ENCODE measurements at regions not wholly inside any gene's neighbourhood (a gene's known extent, or its start where the extent isn't known, plus 50 kb on each side); places are given as distances from the start of the nearest gene placed in this dataset.

DNA sequence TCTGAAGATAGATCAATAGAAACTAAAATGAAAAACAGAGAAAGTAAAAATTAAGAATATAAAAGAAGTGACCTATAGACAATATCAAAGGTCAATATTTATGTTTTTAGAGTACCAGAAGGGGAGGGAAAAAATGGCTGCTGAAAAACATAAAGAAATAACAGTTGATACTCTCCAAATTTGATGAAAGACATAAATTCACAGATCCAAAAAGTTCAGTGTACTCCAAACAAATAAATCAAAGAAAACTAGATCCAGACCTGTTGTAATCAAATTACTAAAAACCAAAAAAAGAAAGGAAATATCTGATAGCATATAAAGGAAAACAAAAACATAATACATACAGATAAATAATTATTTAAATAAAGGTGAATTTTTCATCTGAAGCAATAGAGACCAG is 1689.1 kb upstream of the TMEFF2 start:
- TF ChIP-seq POLR2AphosphoS5 (IDR thresholded peaks at IDR 0.05; ENCODE audit: low read depth, low read length): no peak
- TF ChIP-seq, protein P1, sequence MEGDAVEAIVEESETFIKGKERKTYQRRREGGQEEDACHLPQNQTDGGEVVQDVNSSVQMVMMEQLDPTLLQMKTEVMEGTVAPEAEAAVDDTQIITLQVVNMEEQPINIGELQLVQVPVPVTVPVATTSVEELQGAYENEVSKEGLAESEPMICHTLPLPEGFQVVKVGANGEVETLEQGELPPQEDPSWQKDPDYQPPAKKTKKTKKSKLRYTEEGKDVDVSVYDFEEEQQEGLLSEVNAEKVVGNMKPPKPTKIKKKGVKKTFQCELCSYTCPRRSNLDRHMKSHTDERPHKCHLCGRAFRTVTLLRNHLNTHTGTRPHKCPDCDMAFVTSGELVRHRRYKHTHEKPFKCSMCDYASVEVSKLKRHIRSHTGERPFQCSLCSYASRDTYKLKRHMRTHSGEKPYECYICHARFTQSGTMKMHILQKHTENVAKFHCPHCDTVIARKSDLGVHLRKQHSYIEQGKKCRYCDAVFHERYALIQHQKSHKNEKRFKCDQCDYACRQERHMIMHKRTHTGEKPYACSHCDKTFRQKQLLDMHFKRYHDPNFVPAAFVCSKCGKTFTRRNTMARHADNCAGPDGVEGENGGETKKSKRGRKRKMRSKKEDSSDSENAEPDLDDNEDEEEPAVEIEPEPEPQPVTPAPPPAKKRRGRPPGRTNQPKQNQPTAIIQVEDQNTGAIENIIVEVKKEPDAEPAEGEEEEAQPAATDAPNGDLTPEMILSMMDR (IDR thresholded peaks at IDR 0.05 in 2 of 3, conservative IDR thresholded peaks at IDR 0.05 in 1 of 3; ENCODE audit: borderline replicate concordance in 1 of 3, insufficient read depth in 1 of 3, low read depth in 2 of 3, low read length in 2 of 3): no peak

Data from HCT116 (cell line).